ENCODE measurements at regions not wholly inside any gene's neighbourhood (a gene's known extent, or its start where the extent isn't known, plus 50 kb on each side); places are given as distances from the start of the nearest gene placed in this dataset.

DNA sequence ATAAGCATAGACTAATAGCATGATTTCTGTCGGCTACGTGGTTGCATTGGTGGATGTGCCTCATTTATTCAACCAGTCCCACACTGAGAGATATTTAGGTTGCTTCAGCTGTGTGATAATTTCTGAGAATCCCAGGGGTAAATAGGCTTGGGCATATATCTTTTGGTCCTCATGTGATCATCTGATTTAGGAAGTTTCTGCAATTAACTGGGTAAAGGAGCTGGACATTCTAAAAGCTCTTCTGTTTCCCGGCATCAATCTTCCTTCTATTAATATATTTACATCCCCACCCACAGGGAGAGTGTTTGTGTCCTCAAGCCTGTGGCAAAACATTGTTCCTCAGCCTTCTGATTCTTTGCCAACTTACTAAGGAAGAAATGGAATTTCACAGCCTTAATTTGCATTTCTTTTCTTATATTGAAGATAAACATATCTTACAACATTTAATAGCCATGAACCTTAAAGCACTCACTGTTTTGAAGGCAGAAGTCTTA lies 431.6 kb downstream of the RFC3 start:
- TF ChIP-seq, protein P1, sequence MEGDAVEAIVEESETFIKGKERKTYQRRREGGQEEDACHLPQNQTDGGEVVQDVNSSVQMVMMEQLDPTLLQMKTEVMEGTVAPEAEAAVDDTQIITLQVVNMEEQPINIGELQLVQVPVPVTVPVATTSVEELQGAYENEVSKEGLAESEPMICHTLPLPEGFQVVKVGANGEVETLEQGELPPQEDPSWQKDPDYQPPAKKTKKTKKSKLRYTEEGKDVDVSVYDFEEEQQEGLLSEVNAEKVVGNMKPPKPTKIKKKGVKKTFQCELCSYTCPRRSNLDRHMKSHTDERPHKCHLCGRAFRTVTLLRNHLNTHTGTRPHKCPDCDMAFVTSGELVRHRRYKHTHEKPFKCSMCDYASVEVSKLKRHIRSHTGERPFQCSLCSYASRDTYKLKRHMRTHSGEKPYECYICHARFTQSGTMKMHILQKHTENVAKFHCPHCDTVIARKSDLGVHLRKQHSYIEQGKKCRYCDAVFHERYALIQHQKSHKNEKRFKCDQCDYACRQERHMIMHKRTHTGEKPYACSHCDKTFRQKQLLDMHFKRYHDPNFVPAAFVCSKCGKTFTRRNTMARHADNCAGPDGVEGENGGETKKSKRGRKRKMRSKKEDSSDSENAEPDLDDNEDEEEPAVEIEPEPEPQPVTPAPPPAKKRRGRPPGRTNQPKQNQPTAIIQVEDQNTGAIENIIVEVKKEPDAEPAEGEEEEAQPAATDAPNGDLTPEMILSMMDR (IDR thresholded peaks at IDR 0.05; ENCODE audit: insufficient read depth, low read length), result no peak
- TF ChIP-seq POLR2AphosphoS5 (IDR thresholded peaks at IDR 0.05; ENCODE audit: low read depth), result no peak

Measured in HL-60 (cell line).